ENCODE measurements at regions not wholly inside any gene's neighbourhood (a gene's known extent, or its start where the extent isn't known, plus 50 kb on each side); places are given as distances from the start of the nearest gene placed in this dataset.
A peak's percentile ranks its signal among the peaks of the same experiment; 100 is the strongest.

- Histone ChIP-seq H3K9ac (ENCODE audit: low read length) (no peak overlapping the region), H3K9me3 (ENCODE audit: low read length) (no peaks in the 10 kb centered on the region), H2AFZ (ENCODE audit: low read length) (no peak overlapping the region), H3K79me2 (ENCODE audit: low read length) (no peaks in the 10 kb centered on the region), H3K27ac (ENCODE audit: low read length) (no peak overlapping the region), H3K27me3 (ENCODE audit: low read length) (no peaks in the 10 kb centered on the region), H3K4me3 (ENCODE audit: low read length) (no peak overlapping the region), H3K36me3 (ENCODE audit: insufficient read depth, low read length) (no peaks in the 10 kb centered on the region), H3K9me2 (replicated peaks; ENCODE audit: insufficient read depth, low read length) (no peaks in the 10 kb centered on the region), H4K20me1 (ENCODE audit: insufficient read depth, low read depth, low read length) (no peaks in the 10 kb centered on the region), H3K4me2 (ENCODE audit: low read depth, low read length, poor library complexity, severe bottlenecking) (no peak overlapping the region), H3K4me1 (ENCODE audit: low read length) (no peaks in the 10 kb centered on the region)
- DNase-seq: no peak
Observed at GRCh38 chr10:91700788-91701444, 68.0 kb upstream of the PPP1R3C start.

GRCh38 chr10:91700273-91700672, 67.4 kb upstream of the PPP1R3C start:
- Histone ChIP-seq H3K4me2 (ENCODE audit: low read depth, low read length, poor library complexity, severe bottlenecking) (no peak overlapping the region), H2AFZ (ENCODE audit: low read length) (no peak overlapping the region), H3K27me3 (ENCODE audit: low read length) (no peaks in the 10 kb centered on the region), H4K20me1 (ENCODE audit: insufficient read depth, low read depth, low read length) (no peaks in the 10 kb centered on the region), H3K9me3 (ENCODE audit: low read length) (no peaks in the 10 kb centered on the region), H3K4me3 (ENCODE audit: low read length) (no peak overlapping the region), H3K9me2 (replicated peaks; ENCODE audit: insufficient read depth, low read length) (no peaks in the 10 kb centered on the region), H3K4me1 (ENCODE audit: low read length) (no peaks in the 10 kb centered on the region), H3K27ac (ENCODE audit: low read length) (no peak overlapping the region), H3K36me3 (ENCODE audit: insufficient read depth, low read length) (no peaks in the 10 kb centered on the region), H3K9ac (ENCODE audit: low read length) (no peak overlapping the region), H3K79me2 (ENCODE audit: low read length) (no peaks in the 10 kb centered on the region)
- no peak for DNase-seq

- Histone ChIP-seq H3K79me2 (ENCODE audit: low read length) (no peaks in the 10 kb centered on the region), H3K27me3 (ENCODE audit: low read length) (no peaks in the 10 kb centered on the region), H3K36me3 (ENCODE audit: insufficient read depth, low read length) (no peaks in the 10 kb centered on the region), H3K9ac (ENCODE audit: low read length) (no peak overlapping the region), H3K4me1 (ENCODE audit: low read length) (no peaks in the 10 kb centered on the region), H3K4me2 (ENCODE audit: low read depth, low read length, poor library complexity, severe bottlenecking) (no peak overlapping the region), H3K27ac (ENCODE audit: low read length) (no peak overlapping the region), H4K20me1 (ENCODE audit: insufficient read depth, low read depth, low read length) (no peaks in the 10 kb centered on the region), H3K4me3 (ENCODE audit: low read length) (no peak overlapping the region), H3K9me3 (ENCODE audit: low read length) (no peaks in the 10 kb centered on the region), H3K9me2 (replicated peaks; ENCODE audit: insufficient read depth, low read length) (no peaks in the 10 kb centered on the region), H2AFZ (ENCODE audit: low read length) (no peak overlapping the region)
- no peak for DNase-seq
Observed at GRCh38 chr10:91698258-91698657, 65.4 kb upstream of the PPP1R3C start.

GRCh38 chr10:91694170-91694794, 61.4 kb upstream of the PPP1R3C start:
- no peak overlapping the region for H3K4me2 ChIP-seq (ENCODE audit: low read depth, low read length, poor library complexity, severe bottlenecking)
- H3K9me2 ChIP-seq (replicated peaks; ENCODE audit: insufficient read depth, low read length): no peaks in the 10 kb centered on the region
- no peak overlapping the region for H3K27ac ChIP-seq (ENCODE audit: low read length)
- no peak overlapping the region for H2AFZ ChIP-seq (ENCODE audit: low read length)
- peak; percentile 55 for DNase-seq
- H3K4me1 ChIP-seq (ENCODE audit: low read length): no peaks in the 10 kb centered on the region
- H3K27me3 ChIP-seq (ENCODE audit: low read length): no peaks in the 10 kb centered on the region
- no peak overlapping the region for H3K9ac ChIP-seq (ENCODE audit: low read length)
- H3K79me2 ChIP-seq (ENCODE audit: low read length): no peaks in the 10 kb centered on the region
- no peaks in the 10 kb centered on the region for H3K36me3 ChIP-seq (ENCODE audit: insufficient read depth, low read length)
- H3K4me3 ChIP-seq (ENCODE audit: low read length): no peak overlapping the region
- no peaks in the 10 kb centered on the region for H3K9me3 ChIP-seq (ENCODE audit: low read length)
- no peaks in the 10 kb centered on the region for H4K20me1 ChIP-seq (ENCODE audit: insufficient read depth, low read depth, low read length)

DNA sequence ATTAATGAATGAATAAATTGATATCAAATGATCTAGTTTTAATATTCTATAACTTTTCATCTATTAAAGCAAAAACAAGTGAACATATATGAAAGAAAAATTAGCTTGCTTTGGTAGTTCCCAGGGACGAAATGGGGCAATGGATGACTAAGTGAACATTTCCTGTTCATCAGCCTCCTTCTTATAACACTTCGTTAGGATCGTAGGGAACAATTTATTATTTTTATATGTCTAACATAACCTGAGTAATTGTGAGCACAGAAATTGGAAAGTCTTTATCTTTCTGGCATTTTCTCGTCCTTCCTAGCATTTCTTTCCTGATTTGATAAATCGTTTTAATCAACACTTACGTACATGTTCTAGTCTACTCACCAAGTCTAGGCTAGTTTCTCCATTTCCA, 59.1 kb upstream of the PPP1R3C start:
- Histone ChIP-seq H4K20me1 (ENCODE audit: insufficient read depth, low read depth, low read length) (no peaks in the 10 kb centered on the region), H3K4me3 (ENCODE audit: low read length) (no peak overlapping the region), H3K27me3 (ENCODE audit: low read length) (no peaks in the 10 kb centered on the region), H3K4me1 (ENCODE audit: low read length) (no peaks in the 10 kb centered on the region), H3K9me2 (replicated peaks; ENCODE audit: insufficient read depth, low read length) (no peaks in the 10 kb centered on the region), H3K9ac (ENCODE audit: low read length) (no peak overlapping the region), H3K27ac (ENCODE audit: low read length) (no peak overlapping the region), H3K4me2 (ENCODE audit: low read depth, low read length, poor library complexity, severe bottlenecking) (no peak overlapping the region), H2AFZ (ENCODE audit: low read length) (no peak overlapping the region), H3K79me2 (ENCODE audit: low read length) (no peaks in the 10 kb centered on the region), H3K9me3 (ENCODE audit: low read length) (no peaks in the 10 kb centered on the region), H3K36me3 (ENCODE audit: insufficient read depth, low read length) (no peaks in the 10 kb centered on the region)
- DNase-seq: no peak

DNA sequence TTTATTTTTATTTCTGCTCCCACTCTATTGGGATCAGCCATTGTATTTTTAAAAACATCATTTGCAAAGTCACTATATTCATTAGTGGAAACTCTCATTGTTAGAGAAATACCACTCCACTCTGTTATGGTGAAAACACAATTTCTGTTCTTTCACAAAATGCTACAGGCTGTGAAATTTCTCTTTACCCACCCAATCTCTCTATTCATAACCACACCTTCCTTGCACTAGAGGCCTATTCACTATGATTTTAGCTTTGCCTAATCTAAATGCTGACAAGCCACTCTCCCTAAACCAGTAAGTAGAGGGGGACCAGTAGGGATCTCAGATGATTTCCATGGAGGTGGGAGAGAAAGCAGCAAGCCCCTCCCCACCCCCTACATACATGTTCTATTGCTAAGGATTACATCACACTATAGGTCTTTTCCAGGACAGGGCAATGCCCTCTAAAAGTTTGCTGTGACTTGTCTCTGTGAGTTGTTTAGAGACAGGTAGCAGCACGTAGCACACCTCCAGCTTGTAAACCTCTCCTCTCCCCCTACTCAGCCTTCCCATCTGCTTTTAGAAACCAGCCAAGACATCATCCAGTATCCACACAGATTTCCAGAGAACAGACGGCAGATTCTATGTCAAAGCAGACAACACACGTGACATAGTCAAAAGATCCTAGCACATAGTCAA, 58.3 kb upstream of the PPP1R3C start:
- Histone ChIP-seq H3K4me2 (ENCODE audit: low read depth, low read length, poor library complexity, severe bottlenecking) (no peak overlapping the region), H3K27ac (ENCODE audit: low read length) (no peak overlapping the region), H3K36me3 (ENCODE audit: insufficient read depth, low read length) (no peaks in the 10 kb centered on the region), H3K9me2 (replicated peaks; ENCODE audit: insufficient read depth, low read length) (no peaks in the 10 kb centered on the region), H2AFZ (ENCODE audit: low read length) (no peak overlapping the region), H3K4me3 (ENCODE audit: low read length) (no peak overlapping the region), H3K9me3 (ENCODE audit: low read length) (no peaks in the 10 kb centered on the region), H3K79me2 (ENCODE audit: low read length) (no peaks in the 10 kb centered on the region), H4K20me1 (ENCODE audit: insufficient read depth, low read depth, low read length) (no peaks in the 10 kb centered on the region), H3K4me1 (ENCODE audit: low read length) (no peaks in the 10 kb centered on the region), H3K9ac (ENCODE audit: low read length) (no peak overlapping the region), H3K27me3 (ENCODE audit: low read length) (no peaks in the 10 kb centered on the region)
- DNase-seq: no peak

DNA sequence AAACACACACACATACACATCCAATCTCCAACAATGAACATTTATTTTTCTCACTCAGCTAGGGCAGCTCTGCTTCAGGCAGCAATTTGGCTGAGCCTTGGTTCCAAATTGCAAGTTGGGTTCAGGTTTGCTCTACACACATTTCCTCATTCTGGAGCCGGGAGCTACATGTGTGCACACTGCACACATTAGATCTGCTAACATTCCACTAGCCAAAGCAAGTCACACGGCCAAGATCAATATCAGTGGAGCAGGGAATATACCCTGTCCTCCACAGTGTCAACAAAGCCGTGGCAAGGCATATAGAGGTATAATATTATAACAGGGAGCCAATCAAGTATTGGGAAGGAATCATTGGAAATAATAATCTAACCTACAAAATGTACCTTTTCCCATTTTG, 57.5 kb upstream of the PPP1R3C start:
- Histone ChIP-seq H3K9ac (ENCODE audit: low read length) (no peak overlapping the region), H2AFZ (ENCODE audit: low read length) (no peak overlapping the region), H3K4me2 (ENCODE audit: low read depth, low read length, poor library complexity, severe bottlenecking) (no peak overlapping the region), H4K20me1 (ENCODE audit: insufficient read depth, low read depth, low read length) (no peaks in the 10 kb centered on the region), H3K79me2 (ENCODE audit: low read length) (no peaks in the 10 kb centered on the region), H3K4me1 (ENCODE audit: low read length) (no peaks in the 10 kb centered on the region), H3K27ac (ENCODE audit: low read length) (no peak overlapping the region), H3K9me2 (replicated peaks; ENCODE audit: insufficient read depth, low read length) (no peaks in the 10 kb centered on the region), H3K4me3 (ENCODE audit: low read length) (no peak overlapping the region), H3K27me3 (ENCODE audit: low read length) (no peaks in the 10 kb centered on the region), H3K9me3 (ENCODE audit: low read length) (no peaks in the 10 kb centered on the region), H3K36me3 (ENCODE audit: insufficient read depth, low read length) (no peaks in the 10 kb centered on the region)
- DNase-seq: no peak

DNA sequence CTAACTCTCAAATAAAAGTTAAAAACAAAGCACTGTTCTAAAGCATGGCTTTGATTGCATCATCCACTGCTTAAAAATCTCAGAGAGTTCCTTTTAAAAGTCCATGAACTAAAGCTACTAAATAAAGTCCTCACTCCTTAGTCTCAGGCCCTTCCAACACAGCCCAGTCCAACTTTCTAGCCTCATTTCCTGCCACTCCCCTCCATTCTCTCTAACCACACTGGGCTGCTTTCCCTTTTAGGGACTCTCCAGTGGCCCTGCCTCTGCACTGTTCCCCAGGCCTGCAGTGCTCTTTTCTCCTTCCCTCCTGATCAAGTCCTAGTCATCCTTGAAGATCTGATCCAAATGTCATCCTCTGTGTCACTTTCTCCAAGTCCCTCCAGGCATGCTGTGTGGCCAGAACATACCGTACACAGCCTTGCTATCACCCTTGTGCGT, 56.9 kb upstream of the PPP1R3C start:
- no peaks in the 10 kb centered on the region for H3K79me2 ChIP-seq (ENCODE audit: low read length)
- H3K27me3 ChIP-seq (ENCODE audit: low read length): no peaks in the 10 kb centered on the region
- DNase-seq: no peak
- H4K20me1 ChIP-seq (ENCODE audit: insufficient read depth, low read depth, low read length): no peaks in the 10 kb centered on the region
- no peak overlapping the region for H3K9ac ChIP-seq (ENCODE audit: low read length)
- no peaks in the 10 kb centered on the region for H3K9me2 ChIP-seq (replicated peaks; ENCODE audit: insufficient read depth, low read length)
- no peak overlapping the region for H3K27ac ChIP-seq (ENCODE audit: low read length)
- no peaks in the 10 kb centered on the region for H3K4me1 ChIP-seq (ENCODE audit: low read length)
- no peak overlapping the region for H3K4me3 ChIP-seq (ENCODE audit: low read length)
- H3K9me3 ChIP-seq (ENCODE audit: low read length): no peaks in the 10 kb centered on the region
- H3K4me2 ChIP-seq (ENCODE audit: low read depth, low read length, poor library complexity, severe bottlenecking): no peak overlapping the region
- no peaks in the 10 kb centered on the region for H3K36me3 ChIP-seq (ENCODE audit: insufficient read depth, low read length)
- H2AFZ ChIP-seq (ENCODE audit: low read length): no peak overlapping the region
